ENCODE measurements at regions not wholly inside any gene's neighbourhood (a gene's known extent, or its start where the extent isn't known, plus 50 kb on each side); places are given as distances from the start of the nearest gene placed in this dataset.
"Not testable (repeated sequence)": the region's sequence is repeated elsewhere in the genome, so short reads cannot be mapped to it uniquely, and the experiment has no call there.

DNA sequence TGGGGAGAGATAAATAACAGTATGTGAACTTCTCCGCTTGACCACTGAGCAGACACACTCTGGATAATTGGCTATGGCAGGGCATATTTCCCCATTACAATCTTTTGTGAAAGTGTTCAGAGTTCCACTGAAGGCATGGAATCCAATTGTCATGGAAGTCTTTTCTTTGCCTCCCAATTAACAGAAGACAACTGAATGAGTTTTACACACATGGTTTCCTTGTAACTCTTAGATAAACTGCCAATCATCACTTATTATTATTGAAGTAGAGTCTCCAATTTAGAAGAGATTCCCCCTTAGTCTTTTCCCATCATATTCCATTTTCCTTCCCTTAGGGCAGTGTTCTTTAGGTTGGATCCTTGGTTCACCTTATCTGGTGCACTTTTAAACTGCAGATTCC lies 308.3 kb downstream of the NR2F2 start:
- DNase-seq (ENCODE audit: low read depth in 3 of 3, low spot score in 2 of 3): no peak

DNA sequence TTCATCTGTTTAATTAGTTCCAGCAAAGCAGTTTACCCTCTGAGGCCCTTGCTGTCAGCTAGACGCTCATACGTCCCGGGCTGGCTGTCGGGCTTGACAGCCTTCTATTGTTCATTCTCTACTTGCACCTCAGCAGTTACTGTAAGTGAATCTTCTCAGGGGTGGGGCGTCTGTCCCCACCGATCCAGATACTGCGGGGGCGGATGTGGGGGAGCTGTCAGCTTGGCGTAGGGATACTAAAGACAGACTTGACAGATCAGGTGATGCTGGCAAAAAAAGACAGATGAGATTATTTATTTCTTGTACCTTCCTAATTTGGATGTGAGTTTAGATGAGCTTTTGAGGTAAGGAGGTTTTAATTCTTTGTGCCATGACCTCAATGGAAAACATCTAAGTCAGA lies 315.3 kb downstream of the NR2F2 start:
- DNase-seq (ENCODE audit: low read depth in 3 of 3, low spot score in 2 of 3): no peak

DNA sequence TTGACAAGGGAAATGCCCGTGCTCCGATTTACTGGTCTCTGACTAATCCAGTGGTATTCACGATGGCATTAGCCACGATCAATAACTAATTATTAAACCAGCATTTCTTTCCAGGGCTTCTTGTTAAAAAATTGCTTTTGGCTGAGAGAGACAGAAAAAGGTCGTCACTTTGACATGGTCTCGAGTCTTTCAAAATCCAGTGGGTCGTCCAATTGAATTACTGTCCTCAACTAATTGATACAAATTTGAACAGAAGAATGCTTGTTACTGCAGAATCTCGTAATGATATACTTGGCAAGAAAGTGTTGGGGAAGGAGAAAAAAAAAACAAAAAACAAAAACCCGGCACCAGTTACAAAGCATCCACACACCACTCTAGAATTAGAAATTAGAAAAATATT lies 318.4 kb downstream of the NR2F2 start:
- no peak for DNase-seq (ENCODE audit: low read depth in 3 of 3, low spot score in 2 of 3)

DNA sequence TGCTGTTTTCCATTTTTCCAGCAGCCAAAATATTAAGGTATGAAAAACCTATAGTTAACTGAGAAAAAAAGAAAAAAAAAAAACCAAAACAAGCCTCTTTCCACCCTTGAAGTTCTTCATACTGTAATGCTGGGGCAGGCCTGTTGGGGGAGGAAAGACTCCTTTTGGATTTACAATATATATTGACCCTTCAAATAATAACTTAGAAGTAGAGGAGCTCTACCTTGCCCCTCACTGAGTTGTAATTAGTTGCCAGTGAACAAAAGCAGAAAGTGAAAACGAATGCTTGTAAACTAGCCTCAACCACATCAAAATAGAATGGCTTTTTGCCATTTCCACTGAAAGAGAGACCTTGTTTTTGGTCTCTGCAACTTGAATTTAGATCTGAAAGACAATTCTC lies 326.6 kb downstream of the NR2F2 start:
- DNase-seq (ENCODE audit: low read depth in 3 of 3, low spot score in 2 of 3): no peak

DNA sequence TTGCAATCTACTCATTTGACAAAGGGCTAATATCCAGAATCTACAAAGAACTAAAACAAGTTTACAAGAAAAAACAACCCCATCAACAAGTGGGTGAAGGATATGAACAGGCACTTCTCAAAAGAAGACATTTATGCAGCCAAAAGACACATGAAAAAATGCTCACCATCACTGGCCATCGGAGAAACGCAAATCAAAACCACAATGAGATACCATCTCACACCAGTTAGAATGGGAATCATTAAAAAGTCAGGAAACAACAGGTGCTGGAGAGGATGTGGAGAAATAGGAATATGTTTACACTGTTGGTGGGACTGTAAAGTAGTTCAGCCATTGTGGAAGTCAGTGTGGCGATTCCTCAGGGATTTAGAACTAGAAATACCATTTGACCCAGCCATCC lies 336.5 kb downstream of the NR2F2 start:
- DNase-seq (ENCODE audit: low read depth in 3 of 3, low spot score in 2 of 3): not testable (repeated sequence)

DNA sequence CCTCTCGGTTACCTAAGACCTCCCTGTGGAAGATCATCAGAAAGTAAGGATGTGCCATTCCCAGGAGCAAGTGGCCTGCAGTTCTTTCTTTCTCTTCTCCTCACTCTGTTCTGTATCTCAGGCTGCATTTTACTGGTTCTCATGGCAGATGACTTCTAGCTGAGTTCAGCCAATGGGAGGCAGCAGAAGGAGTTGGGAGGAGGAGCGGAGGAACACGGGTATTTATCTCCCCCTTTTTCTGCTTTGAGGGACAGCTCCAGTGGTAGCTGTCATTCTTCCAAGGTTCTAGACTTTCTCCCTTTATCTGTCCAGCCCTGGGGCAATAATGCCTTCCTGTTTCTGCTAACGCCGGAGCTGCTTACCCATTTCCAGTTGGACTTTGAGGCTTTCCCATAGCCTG lies 339.9 kb downstream of the NR2F2 start:
- no peak for DNase-seq (ENCODE audit: low read depth in 3 of 3, low spot score in 2 of 3)

DNA sequence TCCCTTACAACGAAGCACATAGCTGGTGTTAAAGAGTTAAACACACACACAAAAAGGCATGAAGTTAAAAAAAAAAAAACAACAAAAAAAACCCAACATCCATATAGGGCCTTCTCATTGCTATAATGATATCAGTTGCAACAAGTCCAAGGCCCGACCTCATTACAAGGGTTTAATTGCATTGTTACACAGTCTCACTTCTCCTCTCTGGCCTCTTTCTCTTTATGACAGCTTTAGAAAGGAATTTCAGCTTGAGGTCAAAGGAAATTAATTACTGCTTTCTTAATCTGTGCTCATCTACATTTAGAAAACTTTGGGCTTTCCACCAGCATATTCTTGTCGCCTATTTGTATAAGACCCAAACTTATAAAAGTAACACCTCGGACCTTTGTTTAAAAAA lies 342.1 kb downstream of the NR2F2 start:
- DNase-seq (ENCODE audit: low read depth in 3 of 3, low spot score in 2 of 3): no peak

DNA sequence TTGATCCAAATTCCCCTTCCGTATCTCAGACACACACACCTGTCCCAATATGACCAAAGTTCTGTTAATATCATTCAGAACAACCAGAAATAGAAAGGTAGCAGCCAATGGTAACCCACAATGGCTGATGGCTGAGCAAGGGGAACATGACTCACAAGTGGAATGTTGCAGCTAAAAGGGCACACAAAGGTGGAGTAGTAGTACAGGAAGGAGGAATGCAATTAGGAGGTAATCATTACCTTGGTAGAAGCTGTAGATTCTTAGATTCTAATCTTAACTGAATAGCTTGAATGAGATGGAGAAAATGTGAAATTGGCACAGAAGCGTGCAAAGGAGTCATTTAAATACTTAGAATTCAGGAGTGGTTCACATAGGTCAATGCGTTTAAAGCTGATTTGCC lies 347.9 kb downstream of the NR2F2 start:
- DNase-seq (ENCODE audit: low read depth in 3 of 3, low spot score in 2 of 3): no peak

DNA sequence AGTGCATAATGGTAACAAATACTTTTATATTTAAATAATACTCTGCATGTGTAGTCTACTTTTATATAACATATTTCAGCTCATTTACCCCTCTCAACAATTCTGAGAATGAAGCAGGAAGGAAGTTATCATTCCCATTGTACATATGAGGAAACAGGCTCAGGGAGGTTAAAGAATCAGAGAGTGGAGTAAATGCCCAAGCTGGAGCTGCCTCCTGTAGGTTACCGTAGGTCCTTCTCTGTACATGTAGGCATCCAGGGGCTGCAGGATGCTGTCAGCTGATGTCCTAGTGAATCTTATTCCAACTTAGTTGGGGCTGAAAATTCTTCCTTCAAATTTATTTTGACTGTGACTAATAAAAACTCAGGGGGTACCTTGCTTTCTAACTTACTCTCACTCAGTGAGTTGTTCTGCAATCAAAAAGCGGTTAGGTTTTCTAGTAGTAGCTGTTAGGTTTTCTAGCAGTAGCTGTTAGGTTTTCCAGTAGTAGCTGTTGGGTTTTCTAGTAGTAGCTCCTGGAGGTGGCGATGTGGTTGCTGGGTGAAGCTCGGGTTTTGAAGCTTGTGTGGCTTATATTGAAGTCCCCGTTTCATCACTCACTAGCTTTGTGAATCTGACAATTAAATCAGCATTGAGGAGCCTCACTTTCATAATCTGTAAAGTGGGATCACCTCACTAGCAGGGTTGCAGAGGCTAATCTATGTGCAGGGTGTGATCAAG lies 357.0 kb downstream of the NR2F2 start:
- no peak for DNase-seq (ENCODE audit: low read depth in 3 of 3, low spot score in 2 of 3)

DNA sequence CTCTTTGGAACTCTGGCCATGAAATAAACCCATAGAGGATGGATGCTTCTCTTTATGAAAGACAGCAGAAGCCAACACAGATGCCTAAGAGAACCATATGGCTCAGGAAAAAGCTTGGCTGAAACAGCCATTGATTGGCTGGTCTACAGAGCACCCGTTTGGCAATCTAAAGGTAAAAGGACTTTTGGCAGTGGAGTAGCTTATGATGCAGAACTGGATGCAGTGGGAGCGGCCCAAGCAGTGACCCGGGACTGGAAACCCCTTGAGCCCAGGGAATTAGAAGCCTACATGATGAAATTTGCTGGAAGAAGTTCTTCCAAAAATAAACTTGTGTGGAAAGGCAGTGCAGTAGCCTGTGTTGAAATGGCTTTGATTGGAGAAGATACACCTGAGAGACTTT lies 360.2 kb downstream of the NR2F2 start:
- DNase-seq (ENCODE audit: low read depth in 3 of 3, low spot score in 2 of 3): no peak

DNA sequence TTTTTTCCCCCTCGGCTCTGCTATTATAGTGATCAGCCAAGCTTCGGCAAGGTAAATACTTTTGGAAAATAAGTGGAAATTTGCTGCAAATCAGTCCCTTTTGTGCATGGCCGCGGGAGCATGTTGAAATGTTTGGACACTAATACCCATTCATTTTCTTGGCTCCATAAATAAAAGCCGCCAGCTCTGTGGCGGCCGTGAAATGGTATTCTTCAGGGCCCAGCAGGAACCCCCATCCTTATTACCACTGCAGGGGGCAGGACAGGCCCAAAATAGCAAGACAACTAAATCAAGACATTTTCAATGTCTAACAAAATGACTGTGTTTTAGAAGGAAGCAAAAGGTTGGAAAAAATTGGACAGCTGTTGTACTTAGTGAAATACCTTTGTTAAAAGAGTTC lies 362.3 kb downstream of the NR2F2 start:
- DNase-seq (ENCODE audit: low read depth in 3 of 3, low spot score in 2 of 3): no peak

DNA sequence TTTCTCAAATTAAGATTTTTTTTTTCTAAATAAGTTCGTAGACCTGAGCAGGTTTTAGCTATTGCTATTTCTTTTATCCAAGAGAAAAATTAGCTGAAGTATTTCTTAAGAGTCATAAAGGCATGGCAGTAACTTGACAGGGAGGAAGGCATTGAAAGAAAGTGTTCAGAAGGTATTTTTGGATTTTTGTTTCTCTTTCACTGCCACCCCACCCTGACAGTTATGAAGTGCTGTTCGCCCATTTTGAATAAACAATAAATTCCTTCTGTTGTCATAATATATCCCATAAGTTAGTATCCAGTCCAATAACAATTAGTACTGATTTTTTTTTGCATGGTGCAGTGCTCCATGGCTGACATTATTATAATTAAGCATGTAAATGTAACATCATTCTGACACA lies 363.0 kb downstream of the NR2F2 start:
- DNase-seq (ENCODE audit: low read depth in 3 of 3, low spot score in 2 of 3): no peak

DNA sequence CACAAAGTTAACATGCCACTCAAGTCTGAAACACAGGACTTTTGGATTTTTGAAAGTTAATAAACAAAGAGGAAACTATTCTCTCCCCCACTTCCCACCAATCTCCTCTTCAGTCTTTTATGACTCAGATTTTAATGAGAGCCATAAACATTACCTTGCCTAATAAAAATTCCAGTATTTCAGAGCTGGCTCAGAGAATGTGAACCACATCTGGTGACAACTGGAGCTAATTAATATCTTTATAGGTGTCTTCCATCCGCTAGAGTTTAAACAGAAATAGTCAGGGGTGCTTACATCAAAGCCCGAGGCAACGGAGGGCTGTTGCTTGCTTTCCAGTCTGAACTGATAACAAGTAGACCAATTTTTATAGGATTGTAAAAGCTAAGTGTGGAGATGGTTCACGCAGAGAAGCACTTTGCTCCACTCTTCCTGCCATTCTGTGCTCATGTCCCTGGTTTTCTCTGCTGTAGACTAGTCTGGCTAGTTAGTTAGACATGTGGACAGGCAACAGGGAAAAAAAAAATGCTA lies 363.6 kb downstream of the NR2F2 start:
- no peak for DNase-seq (ENCODE audit: low read depth in 3 of 3, low spot score in 2 of 3)

DNA sequence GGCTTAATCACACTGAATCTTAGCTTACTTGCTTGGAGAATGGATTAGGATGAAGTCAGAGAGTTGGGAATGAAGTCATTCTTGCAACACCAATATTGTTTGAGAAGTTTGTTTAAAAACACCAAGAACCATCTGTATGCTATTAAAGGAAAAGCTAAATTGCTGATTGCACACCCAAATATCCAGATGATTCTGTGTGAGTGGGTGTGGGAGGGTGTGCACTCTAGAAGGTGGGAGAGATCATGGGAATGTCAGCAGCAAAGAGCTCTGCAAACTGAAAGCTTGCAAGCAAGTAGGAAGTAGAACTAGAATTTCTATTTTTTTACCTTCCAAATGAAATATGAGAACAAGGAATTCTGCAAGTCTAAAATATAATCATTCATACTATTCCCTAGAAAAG lies 364.9 kb downstream of the NR2F2 start:
- no peak for DNase-seq (ENCODE audit: low read depth in 3 of 3, low spot score in 2 of 3)

DNA sequence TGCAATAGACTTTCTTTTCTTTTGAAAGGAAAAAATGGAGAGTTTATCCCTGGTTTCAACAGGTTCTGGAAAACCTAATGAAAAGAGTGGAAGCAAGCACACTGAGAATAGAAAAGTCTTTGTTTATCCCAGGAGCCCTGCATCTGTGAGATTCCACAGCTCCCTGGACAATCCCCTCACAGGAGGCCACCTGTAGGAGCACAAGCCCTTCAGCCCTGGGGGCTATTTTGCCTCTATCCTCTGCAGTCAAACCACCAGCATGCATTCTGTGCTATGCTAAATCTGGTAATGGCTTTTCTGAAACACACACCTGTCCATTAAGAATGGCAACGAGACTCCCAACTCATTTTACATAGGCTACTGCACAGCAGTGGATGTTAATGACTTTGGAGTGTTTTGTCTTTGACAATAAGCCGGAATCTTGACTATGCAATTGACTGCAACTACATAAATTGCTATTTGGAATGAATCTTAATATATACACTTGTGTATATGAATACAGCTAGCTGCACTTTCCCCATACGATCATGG lies 369.4 kb downstream of the NR2F2 start:
- DNase-seq (ENCODE audit: low read depth in 3 of 3, low spot score in 2 of 3): no peak

DNA sequence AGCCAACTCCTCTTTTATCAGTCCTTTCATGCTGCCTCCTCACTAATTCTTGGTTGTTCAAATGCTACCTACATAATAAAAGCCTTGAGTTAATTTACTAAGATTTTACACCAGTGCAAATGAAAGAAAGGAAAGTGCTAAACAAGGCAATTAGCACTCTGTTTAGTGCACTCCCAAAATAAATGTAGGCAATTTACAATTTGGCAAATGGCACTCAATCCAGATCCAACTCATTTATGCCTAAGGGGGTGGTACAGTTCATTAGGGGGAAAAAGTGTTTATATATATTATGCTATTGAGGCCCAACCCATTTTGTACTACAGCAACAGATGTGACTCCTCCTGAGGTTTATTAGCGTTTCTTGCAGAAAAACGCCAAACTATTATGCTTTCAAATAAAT lies 370.1 kb downstream of the NR2F2 start:
- DNase-seq (ENCODE audit: low read depth in 3 of 3, low spot score in 2 of 3): no peak

DNA sequence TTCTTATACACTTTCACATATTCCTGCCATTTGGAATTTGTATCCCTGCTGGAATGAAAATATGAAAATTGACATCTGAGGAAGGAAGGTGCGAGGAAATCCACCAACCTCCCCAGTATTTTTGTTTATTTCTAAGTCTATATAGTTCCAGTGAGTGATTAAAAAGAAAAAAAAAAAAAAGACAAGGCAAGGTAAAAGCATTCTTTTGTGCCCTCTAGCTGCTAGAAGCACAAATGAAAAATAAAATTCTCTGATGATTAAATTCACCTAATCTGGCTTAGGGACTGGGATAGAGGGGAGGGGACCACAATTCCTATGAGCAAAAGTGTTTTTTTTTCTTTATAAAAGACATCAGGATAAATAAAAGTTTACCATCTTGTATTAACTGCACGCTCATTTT lies 370.9 kb downstream of the NR2F2 start:
- DNase-seq (ENCODE audit: low read depth in 3 of 3, low spot score in 2 of 3): no peak

DNA sequence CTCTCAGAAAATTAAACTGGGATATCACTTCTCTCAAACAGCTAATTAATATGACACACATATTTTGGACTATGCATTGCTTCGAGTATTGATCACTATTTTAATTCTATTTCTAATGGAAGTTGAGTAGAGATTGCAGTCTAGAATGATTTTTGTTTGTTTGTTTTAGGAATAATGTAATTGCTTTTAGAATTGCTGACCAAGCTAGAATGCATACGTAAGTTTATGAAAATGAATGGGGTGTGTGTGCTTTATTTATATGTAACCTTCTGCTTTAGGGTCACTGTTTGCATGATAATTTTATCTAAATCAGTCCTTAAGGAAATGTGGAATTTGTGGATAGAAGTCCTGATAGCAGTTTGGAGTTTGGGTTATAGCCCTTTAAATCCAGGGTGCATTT lies 371.4 kb downstream of the NR2F2 start:
- DNase-seq (ENCODE audit: low read depth in 3 of 3, low spot score in 2 of 3): no peak

DNA sequence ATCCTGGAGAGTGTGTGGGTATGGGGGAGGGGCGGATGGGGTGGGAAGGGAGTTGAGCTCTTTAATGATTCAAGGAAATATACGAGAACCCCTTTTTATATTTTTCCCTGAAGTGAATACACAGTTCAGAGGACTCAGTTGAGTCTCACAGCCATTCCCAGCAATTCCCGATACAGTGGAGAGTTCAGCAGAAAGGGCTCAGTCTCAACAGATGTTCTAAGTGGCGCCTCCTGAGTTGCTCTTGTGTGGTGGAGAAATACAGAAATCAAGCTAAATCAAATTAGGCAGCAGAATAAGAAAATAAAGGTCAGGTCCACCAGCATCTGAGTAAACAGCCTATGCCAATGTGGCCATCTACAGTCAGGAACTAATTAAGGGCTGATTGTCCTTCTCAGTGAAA lies 372.1 kb downstream of the NR2F2 start:
- no peak for DNase-seq (ENCODE audit: low read depth in 3 of 3, low spot score in 2 of 3)

DNA sequence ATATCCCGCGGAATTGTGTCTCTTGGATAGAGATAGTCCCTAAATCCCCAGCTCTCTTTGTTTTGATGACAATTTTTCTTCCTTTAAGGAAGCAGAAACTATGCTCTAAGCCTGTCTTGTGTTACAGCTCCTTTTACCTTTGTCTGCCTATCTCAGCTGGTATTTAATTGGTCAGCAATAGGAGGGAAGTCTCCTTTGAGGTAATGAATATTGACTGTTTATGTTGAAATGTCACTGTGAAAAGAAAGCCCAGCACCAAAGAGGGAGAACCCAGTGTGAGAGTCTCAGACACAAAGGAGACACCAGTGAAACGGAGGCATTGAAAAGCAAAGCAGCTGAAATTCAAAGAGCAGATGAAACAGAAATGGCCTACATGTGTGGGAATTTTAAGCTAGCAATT lies 372.6 kb downstream of the NR2F2 start:
- no peak for DNase-seq (ENCODE audit: low read depth in 3 of 3, low spot score in 2 of 3)

DNA sequence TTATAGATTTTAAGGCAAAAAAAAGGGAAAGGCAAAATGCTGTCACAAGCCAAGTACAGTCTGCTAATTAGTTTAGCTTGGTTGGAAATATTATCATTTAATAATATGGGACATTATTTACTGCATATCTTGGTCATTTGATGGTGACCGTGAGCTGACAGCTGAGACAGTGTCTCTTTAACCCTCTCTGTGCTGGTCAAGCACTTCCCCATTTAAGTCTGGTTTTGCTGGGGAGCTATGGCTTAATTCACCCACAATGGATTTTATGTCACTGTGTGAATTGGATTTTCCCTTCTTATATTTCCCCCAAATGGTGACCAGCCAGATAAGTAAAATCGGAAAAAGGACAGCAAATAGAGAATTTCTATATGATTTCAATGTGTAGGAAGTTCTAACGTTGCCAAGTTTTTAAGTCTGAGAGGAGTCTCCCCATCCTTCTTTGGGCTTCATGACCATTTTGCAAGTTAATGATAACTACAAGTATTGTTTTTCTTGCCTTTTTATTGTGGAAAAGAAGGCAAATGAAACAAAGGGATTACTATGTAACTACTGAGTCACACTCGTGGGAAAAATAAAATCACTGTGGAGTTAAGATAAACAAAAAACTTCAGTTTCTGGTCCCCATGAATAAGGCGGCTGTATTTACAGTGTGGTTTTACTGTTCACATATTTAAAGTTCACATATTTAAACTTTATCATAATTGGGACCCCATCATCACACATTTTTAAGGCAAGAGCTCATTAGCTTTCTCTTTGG lies 373.5 kb downstream of the NR2F2 start:
- DNase-seq (ENCODE audit: low read depth in 3 of 3, low spot score in 2 of 3): no peak

DNA sequence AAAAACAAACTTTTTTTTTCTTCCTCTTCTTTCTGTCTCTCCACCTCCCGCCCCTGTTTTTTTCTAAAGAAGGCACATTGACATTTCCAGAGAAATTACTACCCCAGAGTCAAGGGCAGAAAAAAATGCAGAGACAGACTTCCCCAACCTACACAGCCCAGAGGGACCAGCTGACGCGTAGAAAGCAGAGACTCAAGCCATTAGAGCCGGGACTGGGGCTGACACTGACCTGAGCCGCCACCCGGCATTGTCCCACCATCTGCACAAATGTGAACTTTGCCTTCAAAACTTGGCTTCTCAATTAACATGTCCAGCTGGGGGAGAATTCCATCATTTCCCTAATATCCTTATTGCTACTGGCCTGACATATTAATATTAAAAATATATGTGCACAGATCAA lies 385.6 kb downstream of the NR2F2 start:
- DNase-seq (ENCODE audit: low read depth in 3 of 3, low spot score in 2 of 3): no peak
